NOMO-1 (cell line): ENCODE measurements at regions not wholly inside any gene's neighbourhood (a gene's known extent, or its start where the extent isn't known, plus 50 kb on each side); places are given as distances from the start of the nearest gene placed in this dataset.
"Not testable (repeated sequence)": the region's sequence is repeated elsewhere in the genome, so short reads cannot be mapped to it uniquely, and the experiment has no call there.

Experiments used
- DNase-seq, 2 experiments: peaks; one replicate each; lab custom pipeline; 2025; ENCODE audit not compliant: unreplicated experiment in 2 of 2; lab: John Stamatoyannopoulos, UW

- DNase-seq: no peak
Observed at GRCh38 chr12:131192951-131193350, 239.2 kb downstream of the ADGRD1 start.

- no peak for DNase-seq
Observed at GRCh38 chr12:131194166-131194565, 240.5 kb downstream of the ADGRD1 start.

GRCh38 chr12:131195796-131196195 lies 242.1 kb downstream of the ADGRD1 start:
- DNase-seq: no peak

- DNase-seq: no peak
Observed at GRCh38 chr12:131196220-131196619, 242.5 kb downstream of the ADGRD1 start.

- DNase-seq: no peak
Observed at GRCh38 chr12:131197490-131197889, 243.8 kb downstream of the ADGRD1 start.

GRCh38 chr12:131199221-131199620 lies 245.5 kb downstream of the ADGRD1 start:
- no peak for DNase-seq

- not testable (repeated sequence) for DNase-seq
Observed at GRCh38 chr12:131201912-131202311, 248.2 kb downstream of the ADGRD1 start.

- no peak for DNase-seq
Observed at GRCh38 chr12:131202592-131203378, 249.1 kb downstream of the ADGRD1 start.

- no peak for DNase-seq
Observed at GRCh38 chr12:131203666-131204415, 250.1 kb downstream of the ADGRD1 start.

- no peak for DNase-seq
Observed at GRCh38 chr12:131204416-131205274, 250.9 kb downstream of the ADGRD1 start.

GRCh38 chr12:131205275-131205933 lies 251.7 kb downstream of the ADGRD1 start:
- not testable (repeated sequence) for DNase-seq

GRCh38 chr12:131206630-131207299 lies 253.1 kb downstream of the ADGRD1 start:
- DNase-seq: not testable (repeated sequence)

- DNase-seq: not testable (repeated sequence)
Observed at GRCh38 chr12:131207300-131207660, 253.6 kb downstream of the ADGRD1 start.

GRCh38 chr12:131207841-131208240 lies 254.1 kb downstream of the ADGRD1 start:
- DNase-seq: not testable (repeated sequence)

- DNase-seq: no peak
Observed at GRCh38 chr12:131208425-131208824, 254.7 kb downstream of the ADGRD1 start.

GRCh38 chr12:131209082-131210070 lies 255.7 kb downstream of the ADGRD1 start:
- DNase-seq: no peak

GRCh38 chr12:131210506-131211339 lies 257.0 kb downstream of the ADGRD1 start:
- no peak for DNase-seq

GRCh38 chr12:131211340-131211938 lies 257.7 kb downstream of the ADGRD1 start:
- no peak for DNase-seq
